ENCODE measurements at regions not wholly inside any gene's neighbourhood (a gene's known extent, or its start where the extent isn't known, plus 50 kb on each side); places are given as distances from the start of the nearest gene placed in this dataset.
"Not testable (repeated sequence)": the region's sequence is repeated elsewhere in the genome, so short reads cannot be mapped to it uniquely, and the experiment has no call there.

GRCh38 chr5:108581026-108581425, 166.7 kb upstream of the FER start:
- DNase-seq = no peak

GRCh38 chr5:108579236-108579635, 168.5 kb upstream of the FER start:
- no peak for DNase-seq

- DNase-seq = no peak
Observed at GRCh38 chr5:108578791-108579190, 168.9 kb upstream of the FER start.

GRCh38 chr5:108567429-108567828, 180.3 kb upstream of the FER start:
- no peak for DNase-seq

GRCh38 chr5:108564441-108564840, 182.5 kb upstream of the FBXL17 start:
- DNase-seq = no peak

GRCh38 chr5:108562205-108562454, 180.2 kb upstream of the FBXL17 start:
- DNase-seq = no peak

GRCh38 chr5:108561416-108562204, 179.7 kb upstream of the FBXL17 start:
- DNase-seq = no peak

GRCh38 chr5:108560581-108560980, 178.7 kb upstream of the FBXL17 start:
- no peak for DNase-seq

- no peak for DNase-seq
Observed at GRCh38 chr5:108560166-108560565, 178.3 kb upstream of the FBXL17 start.

GRCh38 chr5:108558840-108559239, 176.9 kb upstream of the FBXL17 start:
- not testable (repeated sequence) for DNase-seq

GRCh38 chr5:108558142-108558541, 176.2 kb upstream of the FBXL17 start:
- not testable (repeated sequence) for DNase-seq

GRCh38 chr5:108557686-108558085, 175.8 kb upstream of the FBXL17 start:
- no peak for DNase-seq

- DNase-seq = no peak
Observed at GRCh38 chr5:108556441-108557145, 174.7 kb upstream of the FBXL17 start.

GRCh38 chr5:108548684-108549596, 167.0 kb upstream of the FBXL17 start:
- peak; percentile 2 to 11 for DNase-seq

- no peak for DNase-seq
Observed at GRCh38 chr5:108546939-108547338, 165.0 kb upstream of the FBXL17 start.

GRCh38 chr5:108545301-108545700, 163.4 kb upstream of the FBXL17 start:
- DNase-seq = no peak

GRCh38 chr5:108543486-108543885, 161.6 kb upstream of the FBXL17 start:
- no peak for DNase-seq

GRCh38 chr5:108541836-108542235, 159.9 kb upstream of the FBXL17 start:
- no peak for DNase-seq

GRCh38 chr5:108536321-108536720, 154.4 kb upstream of the FBXL17 start:
- DNase-seq = no peak

GRCh38 chr5:108532129-108532445, 150.2 kb upstream of the FBXL17 start:
- DNase-seq = not testable (repeated sequence)

GRCh38 chr5:108531367-108532128, 149.7 kb upstream of the FBXL17 start:
- no peak for DNase-seq

- no peak for DNase-seq
Observed at GRCh38 chr5:108530706-108531105, 148.8 kb upstream of the FBXL17 start.

- DNase-seq = no peak
Observed at GRCh38 chr5:108529381-108529780, 147.5 kb upstream of the FBXL17 start.
